H1 (cell line): ENCODE measurements at regions not wholly inside any gene's neighbourhood (a gene's known extent, or its start where the extent isn't known, plus 50 kb on each side); places are given as distances from the start of the nearest gene placed in this dataset.

Experiments
- CREB1 ChIP-seq: IDR thresholded peaks from 2 replicates; pipeline ENCODE4 v1.6.1; 2012; ENCODE audit warnings: inconsistent platforms
- EP300 ChIP-seq, 2 experiments: IDR thresholded peaks; 1 replicate in 1 of 2; 2 replicates in 1 of 2; pipeline ENCODE4 v1.6.1; 2011 to 2012; ENCODE audit warnings: low read depth in 2 of 2, low read length in 2 of 2, mild to moderate bottlenecking in 2 of 2, borderline replicate concordance in 1 of 2, inconsistent platforms in 1 of 2, moderate library complexity in 1 of 2
- RAD21 ChIP-seq, 2 experiments: IDR thresholded peaks in 1 of 2; conservative IDR thresholded peaks in 1 of 2; 2 replicates each; pipeline ENCODE4 v1.6.1; 2011; ENCODE audit warnings: low read depth in 2 of 2, low read length in 2 of 2, improper control_type of control experiment in 1 of 2, inconsistent platforms in 1 of 2, mild to moderate bottlenecking in 1 of 2, moderate library complexity in 1 of 2
- SAP30 ChIP-seq: fragments of 300-600 bp; sonication (generic); IDR thresholded peaks from 2 replicates; pipeline ENCODE4 v1.7.1; 2012; ENCODE audit warnings: low read length, moderate library complexity, mild to moderate bottlenecking, inconsistent platforms; ENCODE audit not compliant: insufficient read depth, insufficient replicate concordance
- SP1 ChIP-seq: IDR thresholded peaks from 2 replicates; pipeline ENCODE4 v1.6.1; 2011; ENCODE audit warnings: low read depth, low read length
- TF ChIP-seq, protein P1 (sequence below), 3 experiments: IDR thresholded peaks; 1 replicate in 2 of 3; 2 replicates in 1 of 3; pipeline versions ENCODE4 v1.5.1 to v1.6.1; 2011; ENCODE audit warnings: low read length in 3 of 3, mild to moderate bottlenecking in 3 of 3, inconsistent platforms in 2 of 3, low read depth in 1 of 3, moderate library complexity in 1 of 3; ENCODE audit not compliant: insufficient read depth in 1 of 3; ENCODE audit errors: control extremely low read depth in 1 of 3

DNA sequence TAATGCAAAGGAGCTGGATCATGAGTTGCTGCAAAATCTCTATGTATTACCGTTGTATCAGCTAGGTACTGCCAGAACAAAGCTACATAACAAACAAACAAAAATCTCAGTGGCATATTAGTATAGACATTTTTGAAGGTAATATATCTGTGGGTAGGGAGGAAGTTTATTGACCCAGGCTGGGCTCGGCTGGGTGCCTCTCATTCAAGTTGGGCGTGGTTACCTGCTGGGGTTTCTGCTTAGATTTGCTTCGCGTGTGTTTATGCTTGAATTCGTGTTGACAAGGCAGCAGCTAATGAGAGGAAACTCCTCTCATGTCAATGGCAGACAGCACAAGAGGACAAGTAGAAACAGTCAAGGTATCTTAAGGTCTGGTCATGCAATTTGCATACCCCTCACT, 520.7 kb downstream of the SOX5 start:
- no peak for TF ChIP-seq CREB1
- TF ChIP-seq RAD21 (IDR thresholded peaks at IDR 0.05 in 1 of 2, conservative IDR thresholded peaks at IDR 0.05 in 1 of 2; ENCODE audit: low read depth in 2 of 2, low read length in 2 of 2), result no peak
- TF ChIP-seq, protein P1, sequence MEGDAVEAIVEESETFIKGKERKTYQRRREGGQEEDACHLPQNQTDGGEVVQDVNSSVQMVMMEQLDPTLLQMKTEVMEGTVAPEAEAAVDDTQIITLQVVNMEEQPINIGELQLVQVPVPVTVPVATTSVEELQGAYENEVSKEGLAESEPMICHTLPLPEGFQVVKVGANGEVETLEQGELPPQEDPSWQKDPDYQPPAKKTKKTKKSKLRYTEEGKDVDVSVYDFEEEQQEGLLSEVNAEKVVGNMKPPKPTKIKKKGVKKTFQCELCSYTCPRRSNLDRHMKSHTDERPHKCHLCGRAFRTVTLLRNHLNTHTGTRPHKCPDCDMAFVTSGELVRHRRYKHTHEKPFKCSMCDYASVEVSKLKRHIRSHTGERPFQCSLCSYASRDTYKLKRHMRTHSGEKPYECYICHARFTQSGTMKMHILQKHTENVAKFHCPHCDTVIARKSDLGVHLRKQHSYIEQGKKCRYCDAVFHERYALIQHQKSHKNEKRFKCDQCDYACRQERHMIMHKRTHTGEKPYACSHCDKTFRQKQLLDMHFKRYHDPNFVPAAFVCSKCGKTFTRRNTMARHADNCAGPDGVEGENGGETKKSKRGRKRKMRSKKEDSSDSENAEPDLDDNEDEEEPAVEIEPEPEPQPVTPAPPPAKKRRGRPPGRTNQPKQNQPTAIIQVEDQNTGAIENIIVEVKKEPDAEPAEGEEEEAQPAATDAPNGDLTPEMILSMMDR (IDR thresholded peaks at IDR 0.05; ENCODE audit: control extremely low read depth in 1 of 3, insufficient read depth in 1 of 3, low read depth in 1 of 3, low read length in 3 of 3), result no peak
- TF ChIP-seq SAP30, result no peak
- no peak for TF ChIP-seq EP300 (IDR thresholded peaks at IDR 0.05; ENCODE audit: borderline replicate concordance in 1 of 2, low read depth in 2 of 2, low read length in 2 of 2)
- TF ChIP-seq SP1, result no peak
